ENCODE measurements at regions not wholly inside any gene's neighbourhood (a gene's known extent, or its start where the extent isn't known, plus 50 kb on each side); places are given as distances from the start of the nearest gene placed in this dataset.
"Not testable (repeated sequence)": the region's sequence is repeated elsewhere in the genome, so short reads cannot be mapped to it uniquely, and the experiment has no call there.

DNA sequence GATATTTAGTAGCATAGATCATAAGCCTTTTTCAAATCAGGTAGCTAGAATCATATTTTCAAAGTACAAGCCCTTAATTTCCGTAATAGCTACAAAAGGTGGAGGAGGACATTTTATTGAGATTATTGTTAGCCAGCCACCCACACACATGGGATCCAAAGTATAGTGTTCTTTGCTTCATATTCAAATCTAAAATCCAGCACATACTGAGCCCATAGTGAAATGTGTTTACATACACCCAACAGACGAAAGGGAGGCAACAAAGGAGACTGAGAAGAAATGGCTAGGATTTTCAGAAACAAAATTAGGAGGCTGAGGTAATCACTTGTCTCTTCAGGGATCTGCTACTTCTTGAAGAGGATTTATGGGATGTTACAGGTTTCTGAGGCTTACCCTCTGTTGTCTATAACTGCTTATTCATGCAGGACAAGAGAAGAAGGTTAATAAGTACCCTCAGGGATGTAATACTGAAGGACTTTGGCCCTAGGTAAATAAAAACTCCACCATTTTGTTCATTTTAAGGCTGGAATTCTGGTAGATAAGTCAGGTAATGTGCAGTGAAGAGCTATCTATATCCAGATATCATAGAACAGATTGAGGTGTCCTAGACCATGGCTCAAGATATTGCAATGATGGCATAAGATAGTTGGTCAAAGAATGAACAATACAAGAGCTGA lies 182.1 kb downstream of the SPDYE17 start:
- DNase-seq (ENCODE audit: low spot score) = not testable (repeated sequence)

DNA sequence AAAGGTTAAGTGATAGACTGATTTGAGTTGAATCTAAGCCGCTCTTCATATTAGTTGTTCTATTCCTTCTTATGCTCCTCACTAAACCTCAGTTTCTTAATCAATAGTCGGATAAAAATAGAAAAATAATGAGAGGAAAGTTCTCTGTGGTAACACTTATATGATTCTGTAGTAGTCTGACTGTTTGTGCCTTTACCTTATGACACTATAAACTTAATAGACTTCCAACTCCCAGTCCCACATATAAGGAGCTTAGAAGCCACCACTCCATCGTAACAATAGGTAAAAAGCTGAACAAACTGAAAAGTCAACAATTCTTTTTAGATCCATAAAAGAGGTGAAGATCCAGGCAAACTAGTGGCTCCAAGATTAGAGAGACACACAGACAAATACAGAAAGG lies 192.3 kb downstream of the SPDYE17 start:
- DNase-seq (ENCODE audit: low spot score) = not testable (repeated sequence)

DNA sequence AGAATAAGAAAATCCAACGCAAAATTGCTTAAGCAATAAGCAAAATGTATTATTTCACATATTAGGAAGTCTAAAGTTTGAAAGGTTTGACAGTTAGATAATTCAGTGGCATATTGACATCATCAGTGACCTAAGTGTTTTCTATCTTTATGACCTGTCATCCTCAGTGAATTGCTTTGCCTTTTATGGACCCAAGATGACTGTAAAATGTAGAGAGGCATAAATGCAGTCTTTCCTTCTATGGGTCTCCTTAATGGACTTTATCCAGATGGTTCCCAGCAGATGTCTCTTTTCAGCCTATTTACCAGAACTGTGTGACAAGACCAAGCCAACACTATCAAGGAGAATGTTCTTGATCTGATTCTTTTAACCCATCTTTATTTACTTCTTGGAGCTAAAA lies 192.9 kb downstream of the SPDYE17 start:
- DNase-seq (ENCODE audit: low spot score) = not testable (repeated sequence)

DNA sequence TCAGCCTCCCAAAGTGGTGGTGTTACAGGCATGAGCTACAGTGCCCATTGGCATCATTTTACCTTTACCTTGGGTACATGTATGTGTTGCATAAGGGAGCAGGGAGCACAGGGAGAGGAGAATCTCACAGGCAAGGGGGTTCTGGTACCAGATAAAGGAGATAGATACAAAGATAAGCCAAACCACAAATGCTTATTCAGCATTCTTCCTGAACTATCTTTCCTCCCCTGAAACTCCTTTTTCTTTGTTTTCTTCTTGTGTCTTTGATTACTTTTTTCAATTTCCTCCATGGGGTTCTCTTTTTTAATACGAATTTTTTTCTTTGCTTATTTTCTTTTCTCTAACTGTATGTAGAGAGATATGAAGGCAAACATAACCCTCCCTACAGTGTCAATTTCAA lies 193.8 kb downstream of the SPDYE17 start:
- DNase-seq (ENCODE audit: low spot score) = not testable (repeated sequence)

DNA sequence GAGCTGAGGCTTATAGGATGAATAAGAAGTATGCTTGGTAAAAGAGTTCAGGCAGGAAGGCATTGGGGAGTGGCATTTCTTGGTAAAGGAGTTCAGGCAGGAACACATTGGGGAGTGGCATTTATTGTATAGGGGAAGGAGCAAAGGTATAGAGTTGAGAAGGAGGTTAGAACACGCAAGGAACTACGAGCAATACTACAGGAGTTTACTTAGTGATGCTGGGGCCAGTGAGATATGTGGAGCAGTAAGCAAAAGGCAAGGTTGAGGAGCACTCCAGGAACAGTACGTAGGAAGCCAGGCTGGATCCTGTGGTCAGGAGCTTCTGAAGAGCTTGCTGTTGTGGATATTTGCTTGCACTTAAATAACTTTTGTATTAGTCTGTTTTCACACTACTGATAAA lies 202.2 kb upstream of the POMZP3 start:
- DNase-seq (ENCODE audit: low spot score) = not testable (repeated sequence)

DNA sequence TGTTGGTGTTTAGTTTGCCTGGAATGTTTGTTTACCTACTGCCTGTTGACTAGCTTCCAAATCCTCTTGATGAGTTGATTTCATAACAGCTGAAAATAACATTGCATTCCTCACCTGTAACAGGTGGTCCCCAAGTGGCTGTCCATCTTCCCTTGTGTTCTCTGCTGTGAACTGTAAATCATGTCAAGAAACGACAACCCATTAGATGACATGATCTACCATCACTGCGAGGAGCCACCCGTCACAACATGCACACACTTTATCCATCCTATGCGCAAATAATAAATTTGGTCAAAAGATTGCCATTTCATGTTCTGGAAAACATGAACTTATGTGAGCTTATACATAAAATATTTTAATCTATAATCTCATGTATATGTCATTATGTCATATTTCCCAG lies 199.1 kb upstream of the POMZP3 start:
- not testable (repeated sequence) for DNase-seq (ENCODE audit: low spot score)

DNA sequence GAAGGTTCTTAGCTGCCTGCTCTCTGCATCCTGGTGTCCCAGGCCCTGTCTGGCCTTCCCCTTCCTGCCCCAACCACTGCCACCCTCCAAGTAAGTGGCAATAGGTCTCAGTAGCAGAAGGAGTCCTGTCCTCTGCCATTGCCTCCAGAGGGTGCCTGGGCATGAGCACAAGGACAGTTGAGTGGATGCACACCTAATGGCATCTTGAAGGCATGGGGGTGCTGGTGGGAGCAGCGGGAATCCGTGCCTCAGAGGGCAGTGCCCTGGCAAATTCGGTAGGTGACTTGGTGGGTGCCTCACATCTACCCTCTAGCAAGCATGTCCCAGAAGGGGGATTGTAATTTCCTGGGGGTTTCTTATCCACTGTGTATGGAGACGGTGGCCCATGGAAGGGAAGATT lies 182.8 kb upstream of the POMZP3 start:
- DNase-seq (ENCODE audit: low spot score) = not testable (repeated sequence)

DNA sequence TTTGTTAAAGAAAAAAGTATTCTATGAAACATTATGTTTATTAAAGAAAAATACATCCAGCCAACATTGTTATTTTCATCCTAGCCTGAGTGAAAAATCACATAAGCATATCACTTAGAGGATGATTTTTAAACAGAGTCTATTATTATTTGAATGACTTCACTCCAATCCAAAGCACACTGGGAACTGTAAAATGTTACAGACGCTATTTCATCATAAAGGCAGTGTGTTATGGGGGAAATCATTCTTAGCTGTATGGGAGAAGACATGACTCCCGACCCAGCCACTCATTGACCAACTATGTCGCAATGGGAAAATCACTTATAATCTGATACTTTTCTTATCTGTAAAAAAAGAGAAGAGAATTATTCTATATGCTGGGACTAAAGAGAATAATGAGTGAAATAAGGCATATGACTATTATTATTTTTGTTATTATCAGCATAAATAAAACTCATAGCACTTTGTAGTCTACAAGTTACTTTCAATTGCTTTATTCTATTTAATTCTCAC lies 180.6 kb upstream of the POMZP3 start:
- not testable (repeated sequence) for DNase-seq (ENCODE audit: low spot score)

DNA sequence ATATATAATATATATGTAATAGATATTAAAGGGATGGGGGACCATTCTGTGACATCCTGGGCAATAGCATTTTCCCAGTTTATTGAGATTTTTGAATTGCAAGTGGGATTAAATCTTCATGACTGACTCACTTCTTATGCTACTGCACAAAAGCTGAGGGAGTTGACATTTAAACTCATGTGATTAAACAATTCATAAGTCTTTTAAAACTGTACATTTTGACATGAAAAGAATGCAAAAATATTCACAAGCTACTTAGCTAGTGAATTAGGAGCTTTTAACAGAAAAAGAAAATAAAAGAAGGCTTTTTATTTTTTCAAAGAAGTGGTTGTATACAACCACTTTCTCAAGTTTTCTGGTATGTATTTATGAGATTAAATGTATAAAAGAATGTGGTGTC lies 179.4 kb upstream of the POMZP3 start:
- DNase-seq (ENCODE audit: low spot score) = not testable (repeated sequence)

DNA sequence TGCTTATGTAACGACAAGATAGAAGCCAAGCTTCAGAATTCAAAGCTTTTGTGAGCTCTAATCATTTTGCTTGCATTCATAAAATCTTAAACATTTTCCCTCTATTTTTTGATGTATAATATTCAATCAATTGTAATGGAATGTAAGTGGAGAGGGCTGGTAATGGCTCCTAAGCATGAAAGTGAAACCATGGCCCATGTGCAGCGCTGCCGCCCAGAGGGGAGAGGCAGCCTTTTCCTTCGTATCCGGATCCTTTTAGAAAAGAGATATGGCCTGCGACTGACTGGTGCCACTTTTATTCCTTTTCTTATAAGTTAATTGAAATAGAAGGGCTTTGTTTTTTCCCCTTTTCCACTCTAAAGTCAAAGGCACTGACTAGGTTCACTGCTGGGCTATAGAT lies 178.9 kb upstream of the POMZP3 start:
- DNase-seq (ENCODE audit: low spot score) = not testable (repeated sequence)

DNA sequence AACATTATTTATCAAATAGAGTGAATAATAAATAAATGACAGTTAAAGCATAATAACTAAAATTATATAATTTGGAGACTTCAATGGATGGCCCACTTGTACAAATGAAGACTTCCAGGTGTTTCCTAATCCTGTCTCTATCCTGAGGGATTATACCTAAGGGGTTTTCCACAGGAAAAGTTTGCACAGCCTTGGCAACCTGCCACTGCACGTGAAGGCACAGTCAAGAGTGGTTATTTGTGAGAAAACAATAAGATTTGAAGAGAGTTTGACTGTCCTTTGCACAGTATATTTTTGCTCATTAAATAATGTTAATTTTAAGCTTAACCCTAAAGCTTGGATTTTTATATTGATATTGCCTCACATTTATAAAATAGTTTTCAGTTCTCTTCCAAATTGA lies 178.2 kb upstream of the POMZP3 start:
- not testable (repeated sequence) for DNase-seq (ENCODE audit: low spot score)

DNA sequence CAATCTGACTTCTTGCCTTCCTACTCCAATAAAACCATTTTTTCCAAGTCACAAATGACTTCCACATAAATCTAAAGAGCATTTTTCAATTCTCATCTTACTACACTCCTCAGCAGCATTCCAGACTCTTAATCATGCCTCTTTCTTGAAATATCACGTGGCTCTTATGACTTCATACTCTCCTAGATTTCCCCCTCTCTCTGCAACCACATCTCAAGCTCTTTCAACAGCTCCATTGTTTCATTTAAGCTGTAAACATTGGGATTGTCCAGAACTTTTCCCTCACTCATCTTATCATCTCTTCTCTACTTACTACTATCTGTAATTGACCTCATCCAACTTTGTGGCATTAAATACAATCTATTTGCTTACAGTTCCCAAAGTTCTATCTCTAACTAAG lies 170.6 kb upstream of the POMZP3 start:
- not testable (repeated sequence) for DNase-seq (ENCODE audit: low spot score)

DNA sequence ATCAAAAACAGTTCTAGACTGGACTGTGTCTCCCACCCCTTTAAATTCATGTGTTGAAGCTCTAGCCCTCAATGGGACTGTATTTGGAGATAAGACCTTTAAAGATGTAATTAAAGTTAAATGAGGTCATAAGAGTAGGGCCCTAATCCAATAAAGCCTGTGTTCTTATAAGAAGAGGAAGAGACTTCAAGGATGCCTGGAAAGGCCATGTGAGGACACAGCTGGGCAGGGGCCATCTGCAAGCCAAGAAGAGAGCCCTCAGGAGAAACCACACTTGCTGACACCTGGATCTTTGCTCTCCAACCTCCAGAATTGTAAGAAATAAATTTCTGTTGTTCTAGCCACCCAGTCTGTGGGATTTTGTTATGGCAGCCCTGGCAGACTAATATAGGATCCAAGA lies 153.6 kb upstream of the POMZP3 start:
- DNase-seq (ENCODE audit: low spot score) = not testable (repeated sequence)

DNA sequence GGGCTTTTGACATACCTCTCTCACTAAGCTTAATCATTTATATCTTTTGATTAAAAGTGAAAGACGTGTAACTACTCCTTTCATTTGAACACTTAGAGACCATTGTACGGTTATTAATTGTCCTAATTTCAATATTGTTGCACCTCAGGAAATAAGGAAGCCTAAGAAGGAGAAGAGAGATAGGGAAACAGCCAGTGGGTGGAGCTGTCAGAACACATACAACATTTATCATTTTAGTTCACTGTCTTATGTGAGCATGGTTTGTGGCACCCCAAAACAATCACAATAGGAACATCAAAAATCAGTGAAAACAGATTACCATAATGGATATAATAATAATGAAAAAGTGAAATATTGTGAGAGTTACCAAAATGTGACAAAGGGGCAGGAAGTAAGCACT lies 147.2 kb upstream of the POMZP3 start:
- not testable (repeated sequence) for DNase-seq (ENCODE audit: low spot score)

DNA sequence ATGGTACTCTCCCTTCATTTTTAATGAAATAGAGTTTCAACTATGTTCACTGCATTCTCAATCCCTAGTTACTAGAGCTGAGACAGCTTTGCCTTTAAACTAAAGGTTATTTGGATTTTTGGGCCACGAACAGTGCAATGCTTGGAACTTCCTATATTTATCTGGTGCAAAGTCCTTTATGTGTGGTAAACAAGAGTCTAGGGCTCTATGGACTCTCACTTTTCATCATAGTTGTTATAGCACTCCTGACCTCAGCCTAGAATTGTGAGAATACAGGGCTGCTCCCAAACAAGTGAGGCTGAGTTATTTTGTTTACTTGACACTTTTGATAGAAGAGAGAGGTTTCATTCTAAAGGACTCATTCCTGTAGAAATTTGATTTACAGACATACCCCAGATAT lies 144.9 kb upstream of the POMZP3 start:
- not testable (repeated sequence) for DNase-seq (ENCODE audit: low spot score)

DNA sequence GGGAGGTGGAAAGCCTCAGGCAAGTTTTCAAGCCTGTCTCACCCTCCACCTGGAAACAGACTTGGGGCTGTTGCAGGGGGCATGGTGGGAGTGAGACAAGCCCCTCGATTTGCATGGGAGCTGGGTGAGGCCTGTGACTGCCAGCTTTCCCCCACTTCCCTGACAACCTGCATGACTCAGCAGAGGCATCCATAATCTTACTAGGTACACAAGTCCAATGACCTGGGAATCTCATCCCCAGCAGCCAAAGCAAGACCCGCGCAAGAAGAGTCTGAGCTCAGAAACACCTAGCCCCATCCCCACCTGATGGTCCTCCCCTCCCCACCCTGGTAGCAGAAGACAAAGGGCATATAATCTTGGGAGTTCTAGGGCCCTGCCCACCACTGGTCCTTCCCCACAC lies 136.9 kb upstream of the POMZP3 start:
- not testable (repeated sequence) for DNase-seq (ENCODE audit: low spot score)

DNA sequence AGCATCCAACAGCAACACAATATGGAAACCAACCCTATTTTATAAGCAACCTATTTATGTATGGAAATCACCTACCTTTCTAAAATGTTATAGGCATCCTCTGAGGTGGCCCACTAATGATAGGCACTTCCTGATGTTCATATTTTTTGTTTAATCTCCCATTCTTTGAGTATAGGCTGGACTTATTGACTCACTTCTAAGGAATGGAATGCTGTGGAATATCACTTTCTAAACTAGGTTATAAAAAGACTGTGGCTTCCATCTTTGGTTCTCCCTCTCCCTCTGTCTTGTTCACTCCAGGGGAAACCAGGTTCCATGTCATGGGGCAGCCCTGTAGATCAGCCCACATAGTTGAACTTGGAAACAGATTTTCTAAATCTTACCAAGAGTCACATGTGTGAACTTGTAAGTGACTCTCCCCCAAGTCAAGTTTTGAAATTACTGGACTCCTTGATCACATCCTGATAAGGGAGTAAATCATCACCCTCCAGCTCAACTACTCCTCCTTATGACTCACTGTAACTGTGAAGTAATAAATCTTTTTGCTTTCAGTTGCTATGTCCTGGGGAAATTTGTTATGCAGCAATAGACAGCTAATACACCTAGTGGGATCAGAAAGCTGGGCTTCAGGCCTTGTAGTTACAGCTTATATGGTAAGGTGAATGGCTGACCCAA lies 133.6 kb upstream of the POMZP3 start:
- peak; percentile 44 for DNase-seq (ENCODE audit: low spot score)

DNA sequence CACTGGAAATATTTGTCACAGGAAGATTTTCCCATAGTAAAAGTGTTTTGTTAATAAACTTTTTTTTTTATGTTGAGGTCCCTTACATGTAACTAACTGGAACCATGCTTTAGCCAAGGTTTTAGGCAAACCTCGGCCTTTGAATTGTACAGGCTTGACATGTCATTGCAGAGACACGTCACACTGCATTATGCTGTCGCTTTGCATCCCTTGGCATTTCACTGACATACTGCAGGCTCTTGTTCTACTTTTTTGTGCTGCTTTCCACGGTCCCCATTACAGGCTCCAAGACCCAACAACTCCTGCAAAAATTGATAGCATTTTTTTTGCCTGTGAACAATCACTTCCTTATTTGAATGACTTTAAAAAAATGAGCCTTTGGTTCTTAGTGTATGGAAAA lies 112.5 kb upstream of the POMZP3 start:
- not testable (repeated sequence) for DNase-seq (ENCODE audit: low spot score)

DNA sequence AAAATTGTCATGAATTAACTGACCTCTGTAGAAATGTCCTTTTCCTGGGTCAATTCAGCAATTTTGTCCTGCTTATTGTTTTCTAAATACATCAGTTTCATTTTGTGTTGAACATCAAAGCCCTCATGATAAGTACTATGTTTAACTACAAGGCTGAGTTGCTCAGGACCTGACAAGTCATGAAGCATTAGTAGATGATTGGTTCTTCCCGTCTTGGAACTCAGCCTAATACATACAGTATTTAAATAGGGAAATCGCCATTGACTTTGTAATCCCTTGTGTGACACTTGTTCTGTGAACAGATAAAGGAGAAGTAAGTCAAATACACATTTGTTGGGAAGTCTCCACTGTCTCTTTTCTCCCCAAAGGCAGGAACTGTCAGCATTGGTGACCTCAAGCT lies 109.6 kb upstream of the POMZP3 start:
- DNase-seq (ENCODE audit: low spot score) = not testable (repeated sequence)

DNA sequence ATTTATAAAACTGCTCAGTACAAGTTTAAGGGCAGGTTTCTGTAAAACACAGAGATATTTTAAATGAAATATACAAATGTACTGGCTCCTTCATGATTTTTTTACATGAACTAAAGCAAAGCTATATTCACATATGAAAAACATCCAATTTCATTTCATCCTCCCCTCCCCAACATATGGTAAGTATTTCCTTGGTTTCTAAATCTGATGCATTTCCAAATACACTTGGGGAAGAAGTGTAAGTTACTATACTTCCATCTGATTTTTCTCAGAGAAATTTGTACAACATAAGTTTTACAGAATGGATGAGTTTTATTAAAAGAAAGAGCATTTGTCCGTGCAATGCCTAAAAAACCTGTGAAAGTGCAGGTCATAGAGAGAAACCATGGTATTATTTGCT lies 109.0 kb upstream of the POMZP3 start:
- not testable (repeated sequence) for DNase-seq (ENCODE audit: low spot score)

DNA sequence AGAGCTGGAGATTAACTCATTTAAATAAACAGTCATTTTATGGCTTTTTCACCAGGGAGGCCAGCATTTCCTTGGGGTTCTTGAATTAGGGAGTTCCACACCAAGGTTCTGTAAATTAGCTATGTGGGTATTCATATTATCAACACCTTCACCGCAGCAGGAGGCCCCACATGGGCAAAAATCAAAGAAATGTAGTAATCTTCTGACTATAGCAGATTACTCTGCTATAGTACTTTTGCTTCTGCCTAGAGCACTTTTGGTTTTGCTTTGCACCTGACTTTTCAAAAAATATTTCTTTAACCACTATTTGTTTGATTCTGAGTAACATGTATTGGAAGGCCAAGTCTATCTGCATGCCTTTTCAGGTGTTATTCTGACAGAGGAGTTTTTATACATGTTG lies 108.6 kb upstream of the POMZP3 start:
- DNase-seq (ENCODE audit: low spot score) = not testable (repeated sequence)

DNA sequence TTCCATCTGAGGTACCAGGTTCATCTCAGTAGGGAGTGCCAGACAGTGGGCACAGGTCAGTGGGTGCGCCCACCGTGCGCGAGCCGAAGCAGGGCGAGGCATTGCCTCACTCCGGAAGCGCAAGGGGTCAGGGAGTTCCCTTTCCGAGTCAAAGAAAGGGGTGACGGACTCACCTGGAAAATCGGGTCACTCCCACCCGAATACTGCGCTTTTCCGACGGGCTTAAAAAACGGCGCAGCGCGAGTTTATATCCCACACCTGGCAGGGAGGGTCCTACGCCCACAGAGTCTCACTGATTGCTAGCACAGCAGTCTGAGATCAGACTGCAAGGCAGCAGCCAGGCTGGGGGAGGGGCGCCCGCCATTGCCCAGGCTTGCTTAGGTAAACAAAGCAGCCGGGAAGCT lies 101.5 kb upstream of the POMZP3 start:
- not testable (repeated sequence) for DNase-seq (ENCODE audit: low spot score)

DNA sequence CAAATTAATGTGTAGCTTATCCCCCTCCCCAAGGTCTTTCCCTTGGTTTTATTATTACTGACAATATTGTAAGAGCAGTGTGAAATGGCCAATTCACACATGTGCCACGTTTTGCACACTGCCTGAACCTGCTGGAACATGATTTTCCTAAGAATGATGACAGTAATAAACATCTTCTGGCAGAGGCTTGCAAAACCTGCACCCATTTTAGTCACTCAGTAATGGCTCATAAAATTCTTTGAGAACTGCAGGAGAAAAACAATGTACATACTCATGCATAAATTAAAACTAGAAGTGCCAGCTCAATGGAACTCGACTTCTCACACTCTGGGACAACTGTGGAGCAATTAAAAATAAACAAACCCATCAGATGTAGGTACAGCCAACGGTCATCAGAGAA lies 96.8 kb upstream of the POMZP3 start:
- not testable (repeated sequence) for DNase-seq (ENCODE audit: low spot score)

Data from RKO (cell line).